DMS53 treated with DMSO at 0.1 percent for 48 hours (cell line): ENCODE measurements at regions not wholly inside any gene's neighbourhood (a gene's known extent, or its start where the extent isn't known, plus 50 kb on each side); places are given as distances from the start of the nearest gene placed in this dataset.
"Not testable (repeated sequence)": the region's sequence is repeated elsewhere in the genome, so short reads cannot be mapped to it uniquely, and the experiment has no call there.

Experiments used
- DNase-seq: peaks from one replicate; lab custom pipeline; 2025; ENCODE audit not compliant: unreplicated experiment; lab: John Stamatoyannopoulos, UW

DNA sequence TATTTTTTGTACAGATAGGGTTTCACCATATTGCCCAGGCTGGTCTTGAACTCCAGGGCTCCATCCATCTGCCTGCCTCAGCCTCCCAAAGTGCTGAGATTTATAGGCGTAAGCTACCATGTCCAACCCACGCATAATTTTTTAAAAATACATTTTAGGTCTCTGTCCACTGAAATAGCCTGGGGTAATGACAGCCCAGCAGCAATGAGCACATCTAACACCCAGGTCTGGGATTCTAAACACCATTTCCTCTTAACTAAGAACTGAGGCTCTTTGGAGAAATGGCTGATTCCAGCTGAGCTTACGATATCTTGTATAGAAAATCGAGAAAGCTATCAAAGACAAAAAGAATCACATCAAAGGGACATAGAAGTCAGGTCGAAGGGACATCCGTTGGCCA is 245.3 kb downstream of the PARN start:
- no peak for DNase-seq

DNA sequence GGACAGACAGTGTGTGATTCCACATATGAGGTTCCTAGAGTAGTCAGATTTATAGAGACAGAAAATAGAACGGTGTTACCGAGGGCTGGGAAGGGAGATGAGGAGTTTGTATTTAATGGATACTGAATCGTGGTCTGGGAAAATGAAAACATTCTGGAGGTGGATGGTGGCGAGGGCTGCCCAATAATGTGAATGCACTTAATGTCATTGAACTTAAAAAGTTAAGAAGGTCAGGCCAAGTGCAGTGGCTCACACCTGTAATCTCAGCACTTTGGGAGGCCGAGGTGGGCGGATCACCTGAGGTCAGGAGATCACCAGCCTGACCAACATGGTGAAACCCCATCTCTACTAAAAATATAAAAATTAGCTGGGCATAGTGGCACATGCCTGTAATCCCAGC is 246.2 kb downstream of the PARN start:
- not testable (repeated sequence) for DNase-seq

DNA sequence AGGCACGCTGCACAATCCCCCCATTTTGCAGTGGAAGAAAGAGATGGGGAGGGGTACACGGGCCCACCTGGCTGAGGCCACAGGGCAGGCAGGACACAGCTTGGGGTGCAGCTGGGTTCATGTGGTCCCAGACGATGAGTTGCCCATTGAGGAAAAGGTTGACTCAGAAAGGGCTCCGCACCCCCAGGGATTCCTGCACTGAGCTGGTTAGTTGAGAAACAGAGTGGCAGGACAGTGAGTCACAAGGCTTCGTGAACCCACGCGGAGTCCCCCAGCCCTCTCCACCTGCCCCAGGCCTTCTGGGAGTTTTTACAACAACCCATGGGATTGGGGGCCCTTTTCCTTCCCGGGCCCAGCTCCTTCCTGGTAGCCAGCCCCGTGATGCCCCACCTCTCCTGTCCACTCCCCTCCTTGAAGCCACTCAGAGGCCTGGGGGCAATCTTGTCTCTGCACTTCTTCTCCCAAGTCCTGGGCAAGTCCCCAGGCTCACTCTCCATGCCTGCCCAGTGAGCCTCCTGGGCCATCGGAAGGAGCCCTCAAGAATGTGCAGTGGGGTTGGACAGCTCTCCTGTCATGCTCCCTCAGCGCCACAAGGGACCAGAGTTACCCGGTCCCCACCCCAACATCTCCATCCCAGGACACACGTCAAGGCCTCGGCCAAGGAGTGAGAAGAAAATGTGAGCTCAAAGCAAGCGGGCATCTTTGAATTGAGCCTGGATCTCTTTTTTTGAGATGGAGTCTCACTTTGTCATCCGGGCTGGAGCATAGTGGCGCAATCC is 251.2 kb downstream of the PARN start:
- DNase-seq = no peak

GRCh38 chr16:14378131-14378551 is 251.9 kb downstream of the PARN start:
- DNase-seq = peak; percentile 11

GRCh38 chr16:14377326-14377725 is 252.7 kb downstream of the PARN start:
- DNase-seq = no peak

DNA sequence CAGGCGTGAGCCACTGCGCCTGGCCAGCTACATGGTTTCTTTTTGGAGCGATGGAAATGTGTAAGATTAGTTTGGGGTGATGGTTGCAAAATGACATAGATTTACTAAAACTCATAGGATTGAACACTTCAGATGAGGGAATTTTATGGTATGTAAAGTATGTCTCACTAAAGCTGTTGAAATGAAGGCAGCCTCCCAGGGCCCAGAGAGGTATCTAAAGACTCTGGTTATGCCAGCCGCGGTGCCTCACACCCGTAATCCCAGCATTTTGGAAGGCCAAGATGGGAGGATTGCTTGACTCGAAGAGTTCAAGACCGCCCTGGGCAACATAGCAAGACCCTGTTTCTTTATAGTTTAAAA is 254.9 kb downstream of the PARN start:
- DNase-seq = no peak

DNA sequence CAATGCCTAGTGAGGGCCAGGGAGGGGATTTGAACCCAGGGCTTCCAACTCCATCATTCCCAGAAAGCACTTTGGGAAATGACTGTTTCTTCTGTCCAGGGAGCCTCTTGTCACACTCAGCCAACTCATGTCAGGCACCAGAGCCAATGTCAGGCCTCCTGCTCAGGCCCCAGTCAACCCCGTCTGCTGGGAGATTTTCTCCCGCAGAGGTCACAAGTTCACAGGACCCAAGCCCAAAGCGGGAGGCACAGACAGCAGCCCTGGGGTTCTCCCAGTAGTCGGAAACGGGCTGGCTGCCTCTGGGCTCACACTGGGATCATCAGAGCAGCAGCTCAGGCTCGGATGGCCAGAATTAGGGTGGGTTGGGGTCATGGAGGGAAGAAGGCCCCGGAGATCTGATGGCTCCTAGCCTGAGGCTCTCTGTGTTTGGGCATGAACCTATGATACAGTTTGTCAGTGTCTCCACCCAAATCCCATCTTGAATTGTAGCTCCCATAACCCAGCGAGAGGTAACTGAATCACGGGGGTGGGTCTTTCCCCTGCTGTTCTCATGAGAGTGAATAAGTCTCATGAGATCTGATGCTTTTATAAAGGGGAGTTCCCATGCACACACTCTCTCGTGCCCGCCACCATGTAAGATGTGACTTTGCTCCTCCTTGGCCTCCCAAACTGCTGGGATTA is 255.5 kb downstream of the PARN start:
- no peak for DNase-seq

DNA sequence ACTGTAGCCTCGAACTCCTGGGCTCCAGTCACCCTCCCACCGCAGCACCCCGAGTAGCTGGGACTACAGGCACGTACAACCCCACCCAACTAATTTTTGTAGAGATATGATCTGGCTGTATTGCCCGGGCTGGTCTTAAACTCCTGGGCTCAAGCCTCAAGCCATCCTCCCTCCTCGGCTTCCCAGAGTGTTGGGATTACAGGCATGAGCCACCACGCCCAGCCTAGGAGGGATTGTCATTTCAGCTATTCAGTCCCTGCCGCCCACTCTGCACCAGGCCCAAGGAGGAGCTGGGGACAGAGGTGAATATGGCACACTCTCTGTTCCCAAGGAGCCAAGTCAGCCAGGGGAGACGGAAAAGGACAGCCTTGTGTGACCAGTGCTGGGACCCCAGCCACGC is 256.2 kb downstream of the PARN start:
- no peak for DNase-seq

DNA sequence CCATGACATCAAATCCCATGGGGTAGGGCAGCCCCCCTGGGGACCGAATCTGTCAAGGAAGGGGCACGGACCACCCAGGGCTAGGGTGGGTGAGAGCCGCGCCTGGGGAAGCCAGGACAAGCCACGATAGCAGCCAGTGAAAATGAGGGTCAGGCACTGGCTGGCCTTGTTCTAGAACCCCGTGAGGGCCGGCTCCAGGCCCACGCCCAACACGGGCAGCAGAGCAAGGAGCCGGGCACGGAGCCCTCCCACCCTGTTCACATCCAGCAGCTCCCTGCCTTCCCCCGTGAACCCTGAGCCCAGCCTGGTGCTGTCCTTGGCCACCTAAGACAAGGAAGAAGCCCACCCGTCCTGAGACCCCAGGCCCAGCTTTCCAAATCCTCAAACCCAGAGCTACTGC is 256.7 kb downstream of the PARN start:
- DNase-seq = no peak

- DNase-seq = no peak
These were observed 257.6 kb downstream of the PARN start for GRCh38 chr16:14372471-14372870.

DNA sequence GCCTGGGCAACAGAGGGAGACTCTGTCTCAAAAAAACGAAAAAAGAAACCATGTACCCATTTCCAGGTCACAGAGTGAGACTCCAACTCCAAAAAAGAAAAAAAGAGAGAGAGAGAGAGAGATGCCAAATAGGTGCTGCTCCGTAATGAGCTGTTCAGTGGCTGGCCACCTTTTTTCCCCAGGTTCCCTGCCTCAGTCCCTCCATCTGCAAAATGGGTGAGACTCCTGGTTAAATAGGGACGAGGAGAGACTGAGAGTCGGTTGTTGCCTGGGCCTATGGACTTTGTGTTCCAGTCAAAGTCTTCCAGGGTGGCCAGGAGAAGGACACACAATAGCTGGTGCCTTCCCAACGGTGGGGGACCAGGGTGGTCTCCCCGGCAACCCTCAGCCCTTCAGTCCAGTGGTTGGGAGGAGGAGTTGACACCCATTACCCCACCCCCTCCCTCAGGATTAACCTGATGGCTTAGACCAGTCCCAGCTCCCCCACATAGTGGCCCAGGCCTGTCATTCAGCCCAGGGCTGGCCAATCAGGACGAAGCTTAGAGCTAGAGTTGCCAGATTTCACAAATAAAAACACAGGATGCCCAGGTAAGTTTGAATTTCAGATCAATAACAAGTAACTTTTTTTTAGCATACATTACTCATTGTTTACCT is 258.2 kb downstream of the PARN start:
- DNase-seq = no peak

DNA sequence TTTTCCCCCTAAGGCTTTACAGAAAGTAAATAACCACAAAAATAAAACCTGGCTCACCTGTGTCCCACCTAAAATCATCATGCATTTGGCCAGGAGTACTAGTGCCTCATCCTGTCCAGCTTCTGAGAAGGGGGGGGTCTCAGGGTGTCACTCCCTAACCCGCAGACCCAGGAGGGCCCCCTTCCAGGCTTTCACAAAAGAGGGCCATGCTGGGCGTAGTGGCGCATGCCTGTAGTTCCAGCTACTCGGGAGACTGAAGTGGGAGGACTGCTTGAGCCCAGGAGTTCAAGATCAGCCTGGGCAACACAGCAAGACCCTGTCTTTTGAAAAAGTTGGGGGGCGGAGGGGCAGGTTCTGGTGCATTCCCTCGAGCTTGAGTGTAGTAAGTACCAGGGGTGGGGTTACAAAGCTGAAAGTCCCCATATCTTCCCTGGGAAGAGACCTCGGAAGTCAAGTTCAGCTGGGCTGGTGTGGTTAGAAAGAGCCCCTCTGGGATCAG is 259.3 kb downstream of the PARN start:
- DNase-seq = no peak

DNA sequence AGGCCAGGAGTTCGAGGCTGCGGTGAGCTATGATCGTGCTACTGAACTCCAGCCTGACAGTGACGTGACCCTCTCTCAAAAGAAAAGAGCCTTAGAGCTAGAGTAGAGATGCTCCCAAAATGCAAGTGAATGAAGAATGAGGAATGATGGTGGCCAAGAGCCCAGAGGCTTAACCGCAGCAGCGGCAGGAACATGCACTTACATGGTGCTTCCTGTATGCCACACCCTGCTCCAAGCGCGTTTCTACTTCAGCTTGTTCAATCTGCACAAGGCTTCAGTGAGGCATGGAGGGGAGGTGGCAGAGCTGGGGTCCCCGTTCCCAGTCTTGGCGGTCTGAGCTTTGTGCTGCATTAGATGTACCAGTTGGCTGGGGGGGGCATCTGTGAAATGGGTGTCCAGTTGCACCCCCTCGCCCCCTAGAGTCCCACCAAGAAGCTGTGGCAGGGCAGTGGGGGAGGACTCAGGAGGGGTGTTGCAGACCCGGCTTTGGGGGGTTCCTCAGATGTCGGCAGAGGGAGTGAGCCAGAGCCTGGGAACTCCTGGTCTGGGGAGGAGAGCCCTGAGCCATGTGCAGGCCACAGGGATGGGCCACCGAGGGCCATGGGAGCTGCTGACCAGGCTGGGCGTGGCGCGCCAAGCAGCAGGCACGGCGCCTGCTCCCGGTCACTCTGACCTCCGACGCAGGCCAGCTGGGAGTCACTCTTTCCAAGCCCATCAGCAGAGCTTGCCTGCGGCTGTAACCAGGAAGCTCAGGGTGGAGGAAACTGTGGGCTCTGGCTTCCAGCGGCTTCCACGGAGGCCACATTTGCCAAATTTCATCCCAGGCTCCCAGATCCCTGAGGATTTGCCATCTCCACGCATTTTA is 260.1 kb downstream of the PARN start:
- DNase-seq = no peak

- no peak for DNase-seq
These were observed 261.7 kb downstream of the PARN start for GRCh38 chr16:14368399-14368798.

GRCh38 chr16:14366974-14367707 is 262.9 kb downstream of the PARN start:
- no peak for DNase-seq

- DNase-seq = no peak
These were observed 263.6 kb downstream of the PARN start for GRCh38 chr16:14366447-14366846.

- no peak for DNase-seq
These were observed 264.7 kb downstream of the PARN start for GRCh38 chr16:14365200-14365851.

GRCh38 chr16:14364386-14365199 is 265.5 kb downstream of the PARN start:
- no peak for DNase-seq

GRCh38 chr16:14364112-14364385 is 266.0 kb downstream of the PARN start:
- no peak for DNase-seq
